Activated naive CD8-positive, alpha-beta T cell treated with anti-CD3 and anti-CD28 coated beads for 36 hours (primary cell): ENCODE measurements at regions not wholly inside any gene's neighbourhood (a gene's known extent, or its start where the extent isn't known, plus 50 kb on each side); places are given as distances from the start of the nearest gene placed in this dataset.

Experiments
- DNase-seq: peaks from one replicate; pipeline ENCODE4 v3.0.0; 2021
- H3K27ac Mint-ChIP-seq: one replicate; pipeline ENCODE4 v1.8.0; 2022; ENCODE audit warnings: mild to moderate bottlenecking, moderate library complexity, mixed read lengths
- H3K27me3 Mint-ChIP-seq: one replicate; pipeline ENCODE4 v1.8.0; 2022; ENCODE audit warnings: mild to moderate bottlenecking, mixed read lengths
- H3K36me3 Mint-ChIP-seq: one replicate; pipeline ENCODE4 v1.8.0; 2021; ENCODE audit warnings: mild to moderate bottlenecking, mixed read lengths
- H3K4me1 Mint-ChIP-seq: one replicate; pipeline ENCODE4 v1.8.0; 2021; ENCODE audit warnings: mixed read lengths
- H3K4me3 Mint-ChIP-seq: one replicate; pipeline ENCODE4 v1.8.0; 2022; ENCODE audit warnings: mild to moderate bottlenecking, moderate library complexity, mixed read lengths
- H3K9me3 Mint-ChIP-seq: one replicate; pipeline ENCODE4 v1.8.0; 2022; ENCODE audit warnings: mixed read lengths

DNA sequence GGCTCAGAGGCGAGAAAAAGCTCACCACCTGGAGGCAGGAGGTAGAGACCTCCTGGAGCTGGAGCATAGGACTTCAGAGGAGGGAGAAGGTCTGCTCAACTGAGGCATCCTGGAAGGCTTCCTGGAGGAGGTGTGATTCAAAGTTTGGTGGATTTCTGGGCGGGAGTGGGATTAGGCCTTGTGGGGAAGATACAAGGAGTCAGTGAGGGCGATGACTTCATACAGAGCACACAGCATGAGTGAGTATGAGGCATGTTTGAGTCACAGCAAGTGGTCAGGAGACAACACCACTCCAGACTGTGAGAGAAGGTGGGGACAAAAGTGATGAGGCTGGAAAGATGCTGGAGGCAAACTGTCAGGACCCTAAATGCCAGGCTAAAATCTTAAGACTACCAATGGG, 77.6 kb downstream of the MATN1 start:
- DNase-seq, result no peak
- Mint-ChIP-seq H3K4me3 (no peak overlapping the region), H3K36me3 (no peaks in the 10 kb centered on the region), H3K27ac (no peak overlapping the region), H3K9me3 (no peaks in the 10 kb centered on the region), H3K4me1 (peaks cover 4% of the 10 kb centered on the region), H3K27me3 (peaks cover 40% of the 10 kb centered on the region)

GRCh38 chr1:30642391-30643120, 80.8 kb downstream of the MATN1 start:
- H3K9me3 Mint-ChIP-seq, result no peaks in the 10 kb centered on the region
- no peaks in the 10 kb centered on the region for H3K36me3 Mint-ChIP-seq
- no peaks in the 10 kb centered on the region for H3K4me1 Mint-ChIP-seq
- no peak overlapping the region for H3K27ac Mint-ChIP-seq
- H3K27me3 Mint-ChIP-seq, result peaks cover 28% of the 10 kb centered on the region
- no peak for DNase-seq
- no peak overlapping the region for H3K4me3 Mint-ChIP-seq

- Mint-ChIP-seq H3K27me3 (peaks cover 28% of the 10 kb centered on the region), H3K9me3 (no peaks in the 10 kb centered on the region), H3K4me1 (no peaks in the 10 kb centered on the region), H3K4me3 (no peak overlapping the region), H3K27ac (no peak overlapping the region), H3K36me3 (no peaks in the 10 kb centered on the region)
- no peak for DNase-seq
Observed at GRCh38 chr1:30641572-30642353, 81.6 kb downstream of the MATN1 start.

GRCh38 chr1:30639881-30640452, 83.4 kb downstream of the MATN1 start:
- Mint-ChIP-seq H3K4me1 (no peaks in the 10 kb centered on the region), H3K4me3 (no peak overlapping the region), H3K27me3 (peaks cover 14% of the 10 kb centered on the region), H3K36me3 (no peaks in the 10 kb centered on the region), H3K9me3 (no peaks in the 10 kb centered on the region), H3K27ac (no peak overlapping the region)
- no peak for DNase-seq

- DNase-seq, result no peak
- Mint-ChIP-seq H3K9me3 (no peaks in the 10 kb centered on the region), H3K4me3 (no peak overlapping the region), H3K27ac (no peak overlapping the region), H3K4me1 (no peaks in the 10 kb centered on the region), H3K36me3 (no peaks in the 10 kb centered on the region), H3K27me3 (peaks cover 8% of the 10 kb centered on the region)
Observed at GRCh38 chr1:30638811-30639210, 84.6 kb downstream of the MATN1 start.

GRCh38 chr1:30638086-30638485, 85.3 kb downstream of the MATN1 start:
- no peaks in the 10 kb centered on the region for H3K9me3 Mint-ChIP-seq

GRCh38 chr1:30637183-30637980, 86.0 kb downstream of the MATN1 start:
- Mint-ChIP-seq H3K9me3 (no peaks in the 10 kb centered on the region), H3K36me3 (no peaks in the 10 kb centered on the region), H3K4me3 (no peak overlapping the region), H3K27ac (no peak overlapping the region), H3K4me1 (no peaks in the 10 kb centered on the region), H3K27me3 (no peaks in the 10 kb centered on the region)
- no peak for DNase-seq

More at GRCh38 chr1:30638086-30638485, 85.3 kb downstream of the MATN1 start:
- Mint-ChIP-seq H3K27me3 (peaks cover 3% of the 10 kb centered on the region), H3K4me3 (no peak overlapping the region), H3K4me1 (no peaks in the 10 kb centered on the region), H3K36me3 (no peaks in the 10 kb centered on the region), H3K27ac (no peak overlapping the region)
- DNase-seq, result no peak

GRCh38 chr1:30636621-30637020, 86.8 kb downstream of the MATN1 start:
- Mint-ChIP-seq H3K27me3 (no peaks in the 10 kb centered on the region), H3K4me1 (no peaks in the 10 kb centered on the region), H3K9me3 (no peaks in the 10 kb centered on the region), H3K27ac (no peak overlapping the region), H3K36me3 (no peaks in the 10 kb centered on the region), H3K4me3 (no peak overlapping the region)
- DNase-seq, result no peak

DNA sequence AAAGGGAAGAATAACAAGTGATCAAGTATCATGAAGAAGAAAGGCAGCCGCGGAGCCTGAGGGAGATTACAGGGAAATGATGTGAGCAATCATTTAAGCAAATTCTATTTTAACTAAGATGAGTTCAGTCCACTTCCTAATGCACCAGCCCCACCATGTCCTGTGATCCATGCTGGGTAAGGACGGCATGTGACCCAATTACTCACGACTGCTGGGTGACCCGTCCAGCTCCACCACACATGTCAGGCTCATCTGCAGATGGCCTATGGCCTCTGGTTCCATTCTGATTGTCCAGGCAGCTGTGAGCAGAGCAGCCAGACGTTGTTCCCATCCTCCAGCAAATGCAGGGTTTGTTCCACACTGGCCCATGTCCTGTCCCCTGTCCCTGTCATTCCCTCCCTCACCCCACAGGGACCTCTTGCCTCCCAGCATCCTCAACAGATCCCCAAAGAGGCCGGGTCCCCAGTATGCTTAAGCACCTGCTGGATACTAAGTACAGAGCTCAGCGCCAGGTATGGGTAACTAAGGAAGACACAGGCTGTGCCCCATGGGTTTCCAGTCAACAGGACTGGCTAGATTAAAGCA, 87.9 kb downstream of the MATN1 start:
- no peaks in the 10 kb centered on the region for H3K36me3 Mint-ChIP-seq
- no peaks in the 10 kb centered on the region for H3K27me3 Mint-ChIP-seq
- no peaks in the 10 kb centered on the region for H3K9me3 Mint-ChIP-seq
- no peak overlapping the region for H3K27ac Mint-ChIP-seq
- DNase-seq, result no peak
- no peak overlapping the region for H3K4me3 Mint-ChIP-seq
- no peaks in the 10 kb centered on the region for H3K4me1 Mint-ChIP-seq

- no peaks in the 10 kb centered on the region for H3K4me1 Mint-ChIP-seq
- no peaks in the 10 kb centered on the region for H3K36me3 Mint-ChIP-seq
- DNase-seq, result no peak
- H3K27me3 Mint-ChIP-seq, result no peaks in the 10 kb centered on the region
- no peak overlapping the region for H3K4me3 Mint-ChIP-seq
- no peaks in the 10 kb centered on the region for H3K9me3 Mint-ChIP-seq
- H3K27ac Mint-ChIP-seq, result no peak overlapping the region
Observed at GRCh38 chr1:30634507-30634906, 88.9 kb downstream of the MATN1 start.

GRCh38 chr1:30633294-30633693, 90.1 kb downstream of the MATN1 start:
- no peak overlapping the region for H3K27ac Mint-ChIP-seq
- H3K4me1 Mint-ChIP-seq, result no peaks in the 10 kb centered on the region
- no peak overlapping the region for H3K4me3 Mint-ChIP-seq
- no peak for DNase-seq
- no peaks in the 10 kb centered on the region for H3K36me3 Mint-ChIP-seq
- peaks cover 6% of the 10 kb centered on the region for H3K27me3 Mint-ChIP-seq
- H3K9me3 Mint-ChIP-seq, result no peaks in the 10 kb centered on the region

GRCh38 chr1:30632481-30632880, 90.9 kb downstream of the MATN1 start:
- peaks cover 6% of the 10 kb centered on the region for H3K27me3 Mint-ChIP-seq
- no peaks in the 10 kb centered on the region for H3K4me1 Mint-ChIP-seq
- no peak overlapping the region for H3K27ac Mint-ChIP-seq
- H3K9me3 Mint-ChIP-seq, result no peaks in the 10 kb centered on the region
- no peak overlapping the region for H3K4me3 Mint-ChIP-seq
- H3K36me3 Mint-ChIP-seq, result no peaks in the 10 kb centered on the region
- DNase-seq, result no peak

DNA sequence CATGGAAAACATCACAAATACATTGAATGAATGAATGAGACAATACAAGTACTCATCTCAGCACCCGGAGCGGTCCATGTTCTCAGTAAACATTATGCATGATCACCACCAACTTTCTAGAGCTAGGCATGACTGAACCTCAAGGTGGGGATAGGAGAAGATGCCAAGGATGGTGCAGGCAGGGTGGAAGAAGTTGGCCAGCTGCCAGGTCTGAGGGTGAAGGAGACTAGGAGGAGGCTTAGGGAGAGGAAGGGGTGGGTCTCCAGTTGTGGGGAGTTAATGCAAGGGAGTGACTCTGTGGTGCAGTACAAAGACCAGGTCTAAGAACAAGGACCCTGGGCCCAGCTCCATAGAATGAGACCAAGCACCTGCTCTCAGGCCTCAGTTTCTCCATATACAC, 91.7 kb downstream of the MATN1 start:
- no peak overlapping the region for H3K4me3 Mint-ChIP-seq
- DNase-seq, result no peak
- no peak overlapping the region for H3K27ac Mint-ChIP-seq
- no peaks in the 10 kb centered on the region for H3K4me1 Mint-ChIP-seq
- peaks cover 3% of the 10 kb centered on the region for H3K9me3 Mint-ChIP-seq
- H3K36me3 Mint-ChIP-seq, result no peaks in the 10 kb centered on the region
- peaks cover 13% of the 10 kb centered on the region for H3K27me3 Mint-ChIP-seq

DNA sequence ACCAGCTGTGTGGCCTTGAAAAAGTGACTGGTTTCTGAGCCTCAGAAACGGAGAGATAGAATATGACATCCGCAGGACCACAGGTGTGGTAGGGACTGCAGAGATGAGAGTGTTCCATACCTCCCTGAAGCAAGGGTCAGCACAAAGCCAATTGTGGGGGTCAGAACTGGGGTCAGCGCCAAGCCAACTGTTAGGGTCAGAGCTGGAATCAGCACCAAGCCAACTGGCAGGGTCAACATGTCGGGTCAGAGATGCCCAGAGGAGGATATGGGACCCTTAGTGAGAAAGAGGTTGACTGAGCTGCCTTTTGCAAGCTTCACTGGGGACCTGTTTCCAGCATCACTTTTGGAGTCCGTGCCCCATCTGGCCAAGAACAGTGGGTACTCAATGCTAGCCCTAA, 93.9 kb downstream of the MATN1 start:
- no peaks in the 10 kb centered on the region for H3K4me1 Mint-ChIP-seq
- peaks cover 17% of the 10 kb centered on the region for H3K27me3 Mint-ChIP-seq
- no peak for DNase-seq
- H3K27ac Mint-ChIP-seq, result no peak overlapping the region
- H3K4me3 Mint-ChIP-seq, result no peak overlapping the region
- H3K9me3 Mint-ChIP-seq, result peaks cover 3% of the 10 kb centered on the region
- H3K36me3 Mint-ChIP-seq, result no peaks in the 10 kb centered on the region

GRCh38 chr1:30627994-30628393, 95.4 kb downstream of the MATN1 start:
- H3K36me3 Mint-ChIP-seq, result no peaks in the 10 kb centered on the region
- no peak for DNase-seq
- H3K27ac Mint-ChIP-seq, result no peak overlapping the region
- H3K4me3 Mint-ChIP-seq, result no peak overlapping the region
- peaks cover 14% of the 10 kb centered on the region for H3K9me3 Mint-ChIP-seq
- no peaks in the 10 kb centered on the region for H3K4me1 Mint-ChIP-seq
- H3K27me3 Mint-ChIP-seq, result peaks cover 17% of the 10 kb centered on the region
